ENCODE measurements at regions not wholly inside any gene's neighbourhood (a gene's known extent, or its start where the extent isn't known, plus 50 kb on each side); places are given as distances from the start of the nearest gene placed in this dataset.

DNA sequence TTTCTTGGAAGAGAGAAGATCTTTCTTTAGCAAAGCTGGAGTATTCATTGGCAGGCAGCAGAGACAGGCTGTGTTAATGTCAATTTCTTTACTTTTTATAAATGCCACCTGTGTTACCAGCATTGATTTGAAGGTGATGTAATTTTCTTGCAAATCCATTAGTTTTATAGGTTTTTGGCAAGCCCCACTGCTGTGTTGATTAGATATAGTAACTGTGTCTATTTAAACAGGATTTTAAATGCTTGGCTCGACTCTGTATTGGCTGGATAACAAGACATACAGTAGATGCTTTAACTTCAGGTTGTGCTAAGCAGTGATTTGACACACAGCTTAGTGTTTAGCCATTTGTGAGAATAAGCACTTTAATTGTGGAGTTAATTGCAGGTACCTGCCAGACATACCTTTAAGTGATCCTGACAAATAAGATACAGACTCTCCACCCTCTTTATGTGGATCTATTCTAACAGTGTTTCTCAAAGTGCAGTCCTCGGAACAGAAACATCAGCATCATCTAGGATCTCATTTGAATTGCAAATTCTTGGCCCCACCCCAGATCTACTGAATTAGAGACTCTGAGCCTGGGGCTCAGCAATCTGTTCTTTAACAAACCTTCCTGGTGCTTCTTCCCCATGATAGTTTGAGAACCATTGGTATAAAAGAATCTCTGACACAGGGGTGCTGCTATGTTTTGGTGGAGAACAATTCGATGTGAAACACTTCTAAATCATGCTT lies 397.5 kb downstream of the HDGFL1 start:
- Histone ChIP-seq H3K4me1 (ENCODE audit: control insufficient read depth, extremely low read depth, insufficient read depth, low read length) (no peaks in the 10 kb centered on the region), H3K36me3 (ENCODE audit: control insufficient read depth in 2 of 2, extremely low read depth in 1 of 2, insufficient read depth in 2 of 2, low read length in 2 of 2) (no peaks in the 10 kb centered on the region), H3K4me3 (replicated peaks in 1 of 3; ENCODE audit: insufficient read depth in 1 of 3, low read depth in 1 of 3, low read length in 3 of 3) (no peak overlapping the region), H2AFZ (ENCODE audit: low read depth, low read length) (no peak overlapping the region), H3K27me3 (ENCODE audit: control insufficient read depth in 2 of 2, insufficient read depth in 2 of 2, low read length in 2 of 2) (no peaks in the 10 kb centered on the region), H3K27ac (ENCODE audit: insufficient read depth, low read depth, low read length) (no peak overlapping the region), H3K4me2 (ENCODE audit: insufficient read depth, low read length) (no peak overlapping the region), H3K9ac (replicated peaks; ENCODE audit: extremely low read depth, insufficient read depth, low read length) (no peak overlapping the region), H3K79me2 (ENCODE audit: control insufficient read depth, insufficient read depth, low read length) (no peaks in the 10 kb centered on the region), H3K9me3 (replicated peaks; ENCODE audit: control insufficient read depth, insufficient read depth, low read length) (no peaks in the 10 kb centered on the region), H3K9me1 (replicated peaks; ENCODE audit: control insufficient read depth, extremely low read depth, insufficient read depth, low read length) (no peaks in the 10 kb centered on the region), H4K20me1 (replicated peaks; ENCODE audit: control insufficient read depth, extremely low read depth, insufficient read depth, low read length) (no peaks in the 10 kb centered on the region)
- FAIRE-seq (no peak), DNase-seq (ENCODE audit: low read depth, low spot score) (no peak)
- no TSS peak for BruUV-seq (replicated peaks)
- ChIA-PET POLR2A (no interaction called here), CTCF (interaction anchor here (2.1 kb wide), 1 partner anchor 11 kb away, joined by 10 read pairs; no protein-coding TSS in a partner anchor)
- TF ChIP-seq, protein P1, sequence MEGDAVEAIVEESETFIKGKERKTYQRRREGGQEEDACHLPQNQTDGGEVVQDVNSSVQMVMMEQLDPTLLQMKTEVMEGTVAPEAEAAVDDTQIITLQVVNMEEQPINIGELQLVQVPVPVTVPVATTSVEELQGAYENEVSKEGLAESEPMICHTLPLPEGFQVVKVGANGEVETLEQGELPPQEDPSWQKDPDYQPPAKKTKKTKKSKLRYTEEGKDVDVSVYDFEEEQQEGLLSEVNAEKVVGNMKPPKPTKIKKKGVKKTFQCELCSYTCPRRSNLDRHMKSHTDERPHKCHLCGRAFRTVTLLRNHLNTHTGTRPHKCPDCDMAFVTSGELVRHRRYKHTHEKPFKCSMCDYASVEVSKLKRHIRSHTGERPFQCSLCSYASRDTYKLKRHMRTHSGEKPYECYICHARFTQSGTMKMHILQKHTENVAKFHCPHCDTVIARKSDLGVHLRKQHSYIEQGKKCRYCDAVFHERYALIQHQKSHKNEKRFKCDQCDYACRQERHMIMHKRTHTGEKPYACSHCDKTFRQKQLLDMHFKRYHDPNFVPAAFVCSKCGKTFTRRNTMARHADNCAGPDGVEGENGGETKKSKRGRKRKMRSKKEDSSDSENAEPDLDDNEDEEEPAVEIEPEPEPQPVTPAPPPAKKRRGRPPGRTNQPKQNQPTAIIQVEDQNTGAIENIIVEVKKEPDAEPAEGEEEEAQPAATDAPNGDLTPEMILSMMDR (IDR thresholded peaks at IDR 0.05; ENCODE audit: extremely low read depth in 1 of 2, insufficient read depth in 1 of 2, low read depth in 1 of 2, low read length in 2 of 2): no peak
- no peak for TF ChIP-seq GATA2 (IDR thresholded peaks at IDR 0.05; ENCODE audit: insufficient read depth, insufficient read length, low read depth, low read length)
- no peak for TF ChIP-seq JUN (IDR thresholded peaks at IDR 0.05; ENCODE audit: borderline replicate concordance, insufficient read depth, insufficient read length, low read depth)
- TF ChIP-seq POLR2AphosphoS5 (IDR thresholded peaks at IDR 0.05; ENCODE audit: insufficient read depth, low read depth, low read length): no peak
- TF ChIP-seq, protein P2, sequence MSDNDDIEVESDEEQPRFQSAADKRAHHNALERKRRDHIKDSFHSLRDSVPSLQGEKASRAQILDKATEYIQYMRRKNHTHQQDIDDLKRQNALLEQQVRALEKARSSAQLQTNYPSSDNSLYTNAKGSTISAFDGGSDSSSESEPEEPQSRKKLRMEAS (IDR thresholded peaks at IDR 0.05; ENCODE audit: insufficient read depth, insufficient read length): no peak
- no peak for TF ChIP-seq MYC (IDR thresholded peaks at IDR 0.05; ENCODE audit: low read depth, low read length)
- no peak for TF ChIP-seq POLR2A (IDR thresholded peaks at IDR 0.05; ENCODE audit: low read depth, low read length)
- TF ChIP-seq FOS (IDR thresholded peaks at IDR 0.05; ENCODE audit: borderline replicate concordance, insufficient read depth, low read length): no peak
- TF ChIP-seq EZH2 (IDR thresholded peaks at IDR 0.05; ENCODE audit: borderline replicate concordance, low read depth, low read length, severe bottlenecking): no peak
- intact Hi-C loops (cut with micrococcal nuclease) (no loop called here), dilution Hi-C loops (cut with MboI; ENCODE audit: extremely low pct_ligation_motif_present, low sequenced_read_pairs) (no loop called here)
